GM23248 (cell line): ENCODE measurements at regions not wholly inside any gene's neighbourhood (a gene's known extent, or its start where the extent isn't known, plus 50 kb on each side); places are given as distances from the start of the nearest gene placed in this dataset.

Experiments
- EZH2 ChIP-seq: fragments of 200-600 bp; sonication (generic); IDR thresholded peaks from 2 replicates; pipeline ENCODE4 v1.6.1; 2018; ENCODE audit warnings: antibody characterized with exemption, mild to moderate bottlenecking; ENCODE audit not compliant: insufficient read depth, poor library complexity, severe bottlenecking
- EZH2phosphoT487 ChIP-seq: fragments of 200-600 bp; sonication (generic); IDR thresholded peaks from 2 replicates; pipeline ENCODE4 v1.6.1; 2018; ENCODE audit warnings: antibody characterized with exemption, moderate library complexity, mild to moderate bottlenecking, low read depth; ENCODE audit not compliant: insufficient read depth

DNA sequence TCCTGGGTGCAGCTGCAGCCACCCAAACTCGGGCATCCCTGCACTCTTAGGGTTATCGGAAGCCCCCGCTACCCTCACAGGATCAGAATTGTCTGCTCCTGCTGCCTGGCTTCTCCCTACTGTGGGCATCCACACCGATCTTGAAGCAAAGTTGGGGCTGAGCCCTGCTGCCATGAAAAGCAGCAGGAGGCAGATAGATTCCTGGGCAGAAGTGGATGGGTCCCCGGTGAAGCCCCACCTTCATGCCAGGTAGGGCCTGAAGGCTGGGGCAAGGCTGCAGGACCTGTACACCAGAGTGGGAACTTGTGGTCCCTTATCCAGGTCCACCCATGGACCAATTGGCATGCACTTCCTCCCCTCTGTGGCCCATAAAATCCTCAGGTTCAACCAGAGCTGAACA is 922.6 kb upstream of the KCND2 start:
- TF ChIP-seq EZH2 (no peak), EZH2phosphoT487 (no peak)
